Esophagus muscularis mucosa (tissue), 4 donors: ENCODE measurements at regions not wholly inside any gene's neighbourhood (a gene's known extent, or its start where the extent isn't known, plus 50 kb on each side); places are given as distances from the start of the nearest gene placed in this dataset.

Source experiments
- DNase-seq: peaks from one replicate; pipeline ENCODE4 v3.0.0-alpha.2; 2017; ENCODE audit errors: extremely low spot score
- H3K27ac ChIP-seq, 4 donors: fragments of 200-600 bp; sonication (generic); replicated peaks in 1 of 4; 1 replicate in 3 of 4; 2 replicates in 1 of 4; pipeline ENCODE4 v1.5.1; 2016 to 2019; ENCODE audit warnings: mild to moderate bottlenecking in 1 of 4
- H3K27me3 ChIP-seq, 4 donors: fragments of 200-600 bp; sonication (generic); one replicate each; pipeline versions ENCODE4 v1.5.1 to v1.6.0; 2016 to 2019
- H3K36me3 ChIP-seq, 4 donors: fragments of 200-600 bp; sonication (generic); one replicate each; pipeline ENCODE4 v1.5.1; 2016 to 2019
- H3K4me1 ChIP-seq, 4 donors: fragments of 200-600 bp; sonication (generic); one replicate each; pipeline ENCODE4 v1.5.1; 2016 to 2019
- H3K4me3 ChIP-seq, 4 donors: fragments of 200-600 bp; sonication (generic); 1 replicate in 2 of 4; 2 replicates in 2 of 4; pipeline ENCODE4 v1.5.1; 2016 to 2019; ENCODE audit warnings: mild to moderate bottlenecking in 4 of 4, moderate library complexity in 1 of 4
- H3K9me3 ChIP-seq, 4 donors: fragments of 200-600 bp; sonication (generic); 1 replicate in 3 of 4; 2 replicates in 1 of 4; pipeline ENCODE4 v1.5.1; 2016 to 2019
- CTCF ChIP-seq, 3 experiments: fragments of 200-600 bp in 2 of 3; fragments of 450-650 bp in 1 of 3; sonication (generic) in 2 of 3; IDR thresholded peaks; one replicate each; pipeline ENCODE4 v1.5.1; 2017 to 2019; ENCODE audit warnings: antibody characterized with exemption in 3 of 3, mild to moderate bottlenecking in 2 of 3, moderate library complexity in 1 of 3
- EP300 ChIP-seq: sonication (generic); formaldehyde crosslinking; IDR thresholded peaks from one replicate; pipeline ENCODE4 v1.6.1; 2017; ENCODE audit warnings: antibody characterized with exemption
- POLR2A ChIP-seq: fragments of 450-650 bp; IDR thresholded peaks from one replicate; pipeline ENCODE4 v1.6.1; 2017; ENCODE audit warnings: antibody characterized with exemption, moderate library complexity, mild to moderate bottlenecking, low read depth
- POLR2AphosphoS5 ChIP-seq, 2 donors: sonication (generic); formaldehyde crosslinking; IDR thresholded peaks; one replicate each; pipeline ENCODE4 v1.6.1; 2017; ENCODE audit warnings: antibody characterized with exemption in 2 of 2
- WGBS: methylation state at CpG from one replicate; pipeline ENCODE4 v1.1.5; 2018; 5-methylcytosine and 5-hydroxymethylcytosine counted together
- intact Hi-C: fragments of 100-400 bp; cut with DNase I; formaldehyde crosslinking; loops from one replicate; pipeline ENCODE4 v1.15.1; 2023

- no peak for TF ChIP-seq POLR2A
- TF ChIP-seq EP300: no peak
- no peak for TF ChIP-seq CTCF (IDR thresholded peaks at IDR 0.05)
- no peak for TF ChIP-seq POLR2AphosphoS5 (IDR thresholded peaks at IDR 0.05)
- DNase-seq: no peak
- H3K36me3 ChIP-seq: no peaks in the 10 kb centered on the region
- H3K27me3 ChIP-seq: no peaks in the 10 kb centered on the region
- no peak overlapping the region for H3K27ac ChIP-seq
- H3K9me3 ChIP-seq: peaks cover 0 to 6% (median 0%) of the 10 kb centered on the region in 4 donors
- H3K4me1 ChIP-seq: peaks cover 0 to 12% (median 5%) of the 10 kb centered on the region in 4 donors
- intact Hi-C loops: no loop called here
- 63% methylated on average over 5 of the region's 5 CpGs for WGBS
- no peak overlapping the region for H3K4me3 ChIP-seq
Measured at GRCh38 chrX:39749135-39749534, 348.6 kb downstream of the BCOR start.

- no peak overlapping the region for H3K4me3 ChIP-seq
- H3K27me3 ChIP-seq: no peaks in the 10 kb centered on the region
- 66% methylated on average over 5 of the region's 5 CpGs for WGBS
- TF ChIP-seq POLR2AphosphoS5 (IDR thresholded peaks at IDR 0.05): no peak
- no peak for TF ChIP-seq EP300
- TF ChIP-seq POLR2A: no peak
- no peak for TF ChIP-seq CTCF (IDR thresholded peaks at IDR 0.05)
- intact Hi-C loops: no loop called here
- no peak overlapping the region for H3K27ac ChIP-seq
- peaks cover 0 to 6% (median 0%) of the 10 kb centered on the region in 4 donors for H3K9me3 ChIP-seq
- no peak for DNase-seq
- peaks cover 0 to 12% (median 6%) of the 10 kb centered on the region in 4 donors for H3K4me1 ChIP-seq
- no peaks in the 10 kb centered on the region for H3K36me3 ChIP-seq
Measured at GRCh38 chrX:39749728-39750127, 348.0 kb downstream of the BCOR start.

GRCh38 chrX:39750256-39750790 is 347.4 kb downstream of the BCOR start:
- no peaks in the 10 kb centered on the region for H3K36me3 ChIP-seq
- no peak overlapping the region for H3K4me3 ChIP-seq
- intact Hi-C loops: no loop called here
- peaks cover 0 to 6% (median 0%) of the 10 kb centered on the region in 4 donors for H3K9me3 ChIP-seq
- no peak overlapping the region for H3K27ac ChIP-seq
- H3K27me3 ChIP-seq: no peaks in the 10 kb centered on the region
- 78% methylated on average over 6 of the region's 6 CpGs for WGBS
- H3K4me1 ChIP-seq: peaks cover 4 to 18% (median 12%) of the 10 kb centered on the region in 4 donors
- no peak for DNase-seq
- TF ChIP-seq POLR2A (no peak), CTCF (IDR thresholded peaks at IDR 0.05) (no peak), POLR2AphosphoS5 (IDR thresholded peaks at IDR 0.05) (no peak), EP300 (no peak)

GRCh38 chrX:39750848-39751247 is 346.9 kb downstream of the BCOR start:
- TF ChIP-seq POLR2AphosphoS5 (IDR thresholded peaks at IDR 0.05): no peak
- TF ChIP-seq EP300: no peak
- no peak for TF ChIP-seq POLR2A
- no peak for TF ChIP-seq CTCF (IDR thresholded peaks at IDR 0.05)
- no peak overlapping the region for H3K4me3 ChIP-seq
- no peaks in the 10 kb centered on the region for H3K27me3 ChIP-seq
- H3K4me1 ChIP-seq: peaks cover 8 to 22% (median 16%) of the 10 kb centered on the region in 4 donors
- H3K9me3 ChIP-seq: peaks cover 0 to 6% (median 0%) of the 10 kb centered on the region in 4 donors
- no peak overlapping the region for H3K27ac ChIP-seq
- no peak for DNase-seq
- intact Hi-C loops: no loop called here
- WGBS: 83% methylated on average over 6 of the region's 6 CpGs
- H3K36me3 ChIP-seq: no peaks in the 10 kb centered on the region

GRCh38 chrX:39752815-39753214 is 344.9 kb downstream of the BCOR start:
- intact Hi-C loops: no loop called here
- Histone ChIP-seq H3K4me3 (no peak overlapping the region), H3K4me1 (peaks cover 11 to 38% (median 29%) of the 10 kb centered on the region in 4 donors), H3K27me3 (peaks cover 0 to 4% (median 0%) of the 10 kb centered on the region in 4 donors), H3K9me3 (peaks cover 0 to 6% (median 0%) of the 10 kb centered on the region in 4 donors), H3K27ac (no peak overlapping the region), H3K36me3 (no peaks in the 10 kb centered on the region)
- DNase-seq: no peak
- WGBS: 72% methylated on average over 9 of the region's 9 CpGs
- TF ChIP-seq POLR2A (no peak), CTCF (IDR thresholded peaks at IDR 0.05) (no peak), EP300 (no peak), POLR2AphosphoS5 (IDR thresholded peaks at IDR 0.05) (no peak)
